GM18858 (cell line): ENCODE measurements at regions not wholly inside any gene's neighbourhood (a gene's known extent, or its start where the extent isn't known, plus 50 kb on each side); places are given as distances from the start of the nearest gene placed in this dataset.
"Not testable (repeated sequence)": the region's sequence is repeated elsewhere in the genome, so short reads cannot be mapped to it uniquely, and the experiment has no call there.

Experiments
- ATAC-seq: cut with Tn5 transposase; IDR thresholded peaks from one replicate; pipeline ENCODE4 v1.9.1; 2021; ENCODE audit not compliant: unreplicated experiment

DNA sequence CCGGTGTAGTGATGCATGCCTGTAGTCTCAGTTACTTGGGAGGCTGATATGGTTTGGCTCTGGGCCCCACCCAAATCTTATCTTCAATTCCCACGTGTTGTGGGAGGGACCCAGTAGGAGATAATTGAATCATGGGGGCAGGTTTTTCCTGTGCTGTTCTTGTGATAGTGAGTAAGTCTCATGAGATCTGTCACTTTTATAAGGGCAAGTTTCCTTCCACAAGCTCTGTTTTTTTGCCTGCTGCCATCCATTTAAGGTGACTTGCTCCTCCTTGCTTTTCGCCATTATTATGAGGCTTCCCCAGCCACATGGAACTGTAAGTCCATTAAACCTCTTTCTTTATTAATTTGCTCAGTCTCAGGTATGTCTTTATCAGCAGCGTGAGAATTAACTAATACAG is 566.7 kb upstream of the NECTIN3 start:
- no peak for ATAC-seq

DNA sequence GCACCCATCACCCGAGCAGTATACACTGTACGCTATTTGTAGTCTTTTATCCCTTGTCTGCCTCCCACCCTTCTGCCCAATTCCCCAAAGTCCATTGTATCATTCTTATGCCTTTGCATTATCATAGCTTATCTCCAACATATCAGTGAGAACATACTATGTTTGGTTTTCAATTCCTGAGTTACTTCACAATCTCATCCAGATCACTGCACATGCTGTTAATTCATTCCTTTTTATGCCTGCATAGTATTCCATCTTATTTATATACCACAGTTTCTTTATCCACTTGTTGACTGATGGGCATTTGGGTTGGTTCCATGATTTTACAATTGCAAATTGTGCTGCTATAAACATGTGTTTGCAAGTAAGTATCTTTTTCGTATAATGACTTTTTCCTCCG is 564.7 kb upstream of the NECTIN3 start:
- ATAC-seq = no peak

DNA sequence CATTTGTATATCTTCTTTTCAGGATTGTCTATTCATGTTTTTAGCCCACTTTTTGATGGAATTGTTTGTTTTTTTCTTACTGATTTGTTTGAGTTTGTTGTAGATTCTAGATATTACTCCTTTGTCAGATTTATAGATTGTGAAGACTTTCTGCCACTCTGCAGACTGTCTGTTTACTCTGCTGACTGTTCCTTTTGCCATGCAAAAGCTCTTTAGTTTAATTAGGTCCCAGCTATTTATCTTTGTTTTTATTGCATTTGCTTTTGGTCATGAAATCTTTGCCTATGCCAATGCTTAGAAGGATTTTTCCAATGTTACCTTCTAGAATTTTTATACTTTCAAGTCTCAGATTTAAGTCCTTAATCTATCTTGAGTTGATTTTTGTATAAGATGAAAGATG is 564.0 kb upstream of the NECTIN3 start:
- not testable (repeated sequence) for ATAC-seq

DNA sequence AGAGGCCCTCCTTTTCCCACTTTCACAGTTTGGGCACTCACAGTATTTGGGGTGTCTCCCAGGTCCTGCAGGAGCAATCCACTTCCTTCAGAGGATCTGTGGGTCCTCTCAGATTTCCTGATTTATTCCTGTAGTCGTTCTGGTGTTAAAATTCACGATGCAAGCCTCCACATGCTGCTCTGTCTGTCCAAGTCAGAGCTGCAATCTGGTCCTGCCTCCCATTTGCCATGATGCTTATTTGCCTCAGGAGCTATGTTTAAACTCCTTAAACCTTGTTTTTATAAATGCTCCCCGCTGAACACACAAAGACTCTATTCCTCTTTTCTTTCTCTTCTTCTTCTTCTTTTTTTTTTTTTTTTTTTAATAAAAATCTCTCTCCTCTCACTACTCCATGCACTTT is 558.7 kb upstream of the NECTIN3 start:
- no peak for ATAC-seq

DNA sequence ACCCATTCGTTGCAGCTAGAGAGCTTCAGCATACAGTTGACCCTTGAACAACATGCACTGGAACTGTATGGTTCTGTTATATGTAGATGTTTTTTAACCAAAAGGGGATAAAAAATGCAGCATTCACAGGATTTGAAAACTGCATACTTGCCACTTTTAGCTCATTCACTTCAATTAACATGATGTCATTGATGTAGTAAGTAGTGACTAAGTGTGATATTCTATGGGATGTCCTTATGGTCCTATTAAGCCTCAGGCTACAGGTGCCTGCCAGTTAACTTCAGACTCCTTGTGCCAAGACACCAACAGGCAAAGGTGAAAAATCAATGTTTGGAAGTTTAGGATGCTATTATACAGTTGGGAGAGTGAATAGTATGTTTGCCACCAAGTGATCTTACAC is 553.6 kb upstream of the NECTIN3 start:
- no peak for ATAC-seq

DNA sequence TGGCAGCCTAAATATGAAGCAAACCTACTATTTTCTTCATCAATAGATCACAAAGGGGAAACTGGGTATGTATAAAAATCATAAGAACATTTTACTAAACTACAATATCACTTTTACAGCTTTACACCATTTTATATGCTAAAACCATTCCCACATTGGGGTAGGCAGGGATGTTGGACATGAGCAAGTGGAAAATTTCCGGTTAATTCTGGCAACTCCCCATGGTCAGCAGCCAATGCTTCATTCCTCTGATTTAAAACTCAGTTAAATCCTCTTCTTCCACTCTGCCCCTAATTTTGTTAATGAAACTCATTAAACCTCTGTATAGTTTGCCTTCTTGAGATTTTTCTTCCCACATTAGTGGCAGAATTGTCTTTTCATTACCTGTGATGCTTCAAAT is 552.5 kb upstream of the NECTIN3 start:
- no peak for ATAC-seq

DNA sequence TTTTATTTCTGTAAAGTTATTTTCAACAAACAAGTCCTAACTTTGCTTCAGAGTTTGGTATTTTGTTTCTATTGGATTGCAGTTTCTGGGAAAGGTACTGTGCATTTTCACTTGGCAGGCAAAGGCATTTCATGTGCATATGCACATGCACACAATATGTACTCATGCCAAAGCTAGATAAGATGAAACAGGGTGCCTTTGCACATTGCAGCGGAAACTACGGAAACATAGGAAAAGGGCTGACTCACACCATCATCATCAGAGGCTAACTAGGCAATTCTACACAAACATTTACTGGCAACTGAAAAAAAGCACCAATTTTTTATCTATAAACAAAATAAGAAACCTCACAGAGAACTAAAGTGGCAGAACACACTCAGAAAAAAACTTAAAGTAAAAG is 550.6 kb upstream of the NECTIN3 start:
- no peak for ATAC-seq

DNA sequence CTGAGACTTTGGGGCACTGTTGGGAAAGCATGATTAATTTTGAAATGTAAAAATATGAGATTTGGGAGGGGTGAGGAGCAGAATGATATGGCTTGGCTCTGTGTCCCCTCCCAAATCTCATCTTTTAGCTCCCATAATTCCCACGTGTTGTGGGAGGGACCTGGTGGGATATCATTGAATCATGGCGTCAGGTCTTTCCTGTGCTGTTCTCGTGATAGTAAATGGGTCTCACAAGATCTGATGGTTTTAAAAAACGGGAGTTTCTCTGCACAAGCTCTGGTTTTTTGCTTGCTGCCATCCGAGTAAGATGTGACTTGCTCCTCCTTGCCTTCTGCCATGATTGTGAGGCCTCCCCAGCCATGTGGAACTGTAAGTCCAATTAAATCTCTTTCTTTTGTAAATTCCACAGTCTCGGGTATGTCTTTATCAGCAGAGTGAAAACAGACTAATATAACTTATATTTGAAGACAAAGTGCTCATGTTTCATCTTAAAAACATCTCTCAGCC is 546.0 kb upstream of the NECTIN3 start:
- ATAC-seq = not testable (repeated sequence)

DNA sequence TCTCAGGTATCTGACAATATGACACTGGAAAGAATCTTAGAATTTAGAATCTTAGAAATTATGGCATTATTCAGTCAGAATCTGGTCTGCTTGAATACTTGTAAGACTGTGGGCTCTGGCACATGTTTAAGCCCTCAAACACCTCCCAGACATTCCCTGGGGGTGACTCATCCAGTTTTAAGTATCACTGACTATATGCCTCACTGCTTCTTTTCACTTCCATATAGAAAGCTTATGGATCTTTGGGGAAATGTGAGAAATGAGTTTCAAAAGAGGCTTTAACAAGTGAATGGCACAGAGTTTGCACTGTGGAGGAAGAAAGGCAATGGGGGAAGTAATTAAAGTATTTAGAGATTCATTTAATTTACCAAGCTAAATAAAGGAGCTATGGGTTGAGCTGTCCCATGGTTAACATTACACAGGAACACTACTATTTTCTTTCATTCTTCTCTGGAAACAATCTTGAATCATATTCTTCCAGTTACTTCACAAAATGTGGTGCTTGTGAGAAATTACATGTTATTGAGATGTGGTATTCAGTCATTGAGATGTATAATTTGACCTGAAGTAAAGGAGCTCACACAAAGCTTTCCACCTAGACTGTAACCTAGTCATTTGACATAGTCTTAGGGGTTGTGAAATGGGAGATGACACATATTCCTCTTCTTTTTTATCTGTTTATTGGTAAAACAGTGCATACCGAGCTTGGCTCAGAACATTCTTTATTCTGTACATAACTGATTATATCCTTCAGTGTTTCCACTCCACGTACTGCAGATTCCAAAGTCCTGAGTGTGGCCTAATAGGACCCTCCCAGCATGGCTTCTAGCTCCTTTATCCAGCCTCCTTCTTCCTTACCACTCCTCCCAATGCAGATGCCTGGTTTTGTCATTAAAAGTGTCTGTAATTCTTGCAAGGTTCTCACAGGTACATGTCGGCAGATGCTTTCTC is 544.6 kb upstream of the NECTIN3 start:
- no peak for ATAC-seq

DNA sequence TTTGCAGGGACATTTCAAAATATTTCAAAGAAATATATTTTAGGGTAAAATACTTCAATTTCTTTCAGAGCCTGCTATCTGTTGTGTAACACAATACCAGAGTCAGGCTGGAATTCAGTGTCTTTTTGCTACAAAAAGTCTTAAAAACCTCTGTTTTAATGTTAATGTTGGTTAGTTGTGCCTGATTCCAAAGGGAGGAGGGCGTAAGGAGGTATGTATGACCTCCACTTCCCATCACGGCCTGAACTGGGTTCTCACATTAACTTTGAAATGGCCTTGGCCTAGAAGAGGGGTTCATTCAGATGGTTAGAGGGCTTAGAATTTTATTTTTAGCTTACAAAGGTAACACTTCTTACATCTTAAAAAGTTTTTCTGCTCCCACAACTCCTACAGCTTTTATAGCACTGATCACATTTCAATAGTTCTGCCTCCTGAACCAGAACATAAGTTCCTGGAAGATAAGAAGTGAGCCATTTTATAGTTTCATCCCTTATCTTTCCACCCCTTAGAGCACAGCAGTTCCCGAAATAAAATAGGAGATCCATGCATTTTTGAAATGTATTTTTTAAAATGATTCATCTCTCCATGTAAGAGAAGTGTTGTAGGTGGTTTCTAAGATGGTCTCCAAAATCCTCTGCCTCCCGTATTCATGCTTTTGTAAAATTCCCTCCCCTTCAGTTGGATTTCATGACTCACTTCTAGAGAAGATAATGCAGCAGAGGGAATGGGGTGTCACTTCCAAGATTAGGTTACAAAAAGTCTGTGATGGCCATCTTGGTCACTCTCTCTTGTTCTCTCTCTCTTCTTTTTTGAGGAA is 543.1 kb upstream of the NECTIN3 start:
- ATAC-seq = no peak

DNA sequence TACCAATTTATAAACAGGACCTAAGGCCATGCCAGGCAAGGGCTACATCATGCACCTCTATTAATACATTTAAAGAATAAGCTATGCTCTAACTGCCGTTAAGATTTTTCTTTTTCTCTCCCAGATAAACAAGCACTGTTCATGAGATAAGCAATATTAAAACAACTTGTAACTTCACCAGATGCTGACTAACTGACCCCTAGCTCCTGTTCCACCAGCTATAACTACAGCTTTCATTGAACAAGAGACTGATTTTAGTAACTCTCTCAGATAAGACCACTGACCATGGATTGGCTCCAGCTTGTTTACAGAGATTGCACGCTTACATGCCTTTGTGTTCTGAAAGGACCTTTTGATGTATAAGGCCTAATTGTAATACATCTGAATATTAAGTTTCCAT is 540.7 kb upstream of the NECTIN3 start:
- no peak for ATAC-seq

DNA sequence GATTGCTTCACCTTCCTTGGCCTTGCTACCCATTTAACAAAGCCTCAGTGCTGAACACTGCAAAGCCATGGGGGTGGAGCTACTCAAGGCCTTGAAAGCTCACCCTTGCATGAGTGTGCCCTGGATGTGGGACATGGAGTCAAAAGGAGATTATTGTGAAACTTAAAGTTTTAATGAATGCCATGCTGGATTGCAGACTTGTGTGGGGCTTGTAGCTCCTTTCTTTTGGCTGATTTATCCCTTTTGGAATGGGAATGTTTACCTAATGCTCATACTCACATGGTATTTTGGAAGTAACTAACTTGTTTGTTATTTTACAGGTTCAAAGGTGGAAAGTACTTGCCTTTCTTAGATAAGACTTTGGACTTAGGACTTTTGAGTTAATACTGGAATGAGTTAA is 538.5 kb upstream of the NECTIN3 start:
- ATAC-seq = no peak

DNA sequence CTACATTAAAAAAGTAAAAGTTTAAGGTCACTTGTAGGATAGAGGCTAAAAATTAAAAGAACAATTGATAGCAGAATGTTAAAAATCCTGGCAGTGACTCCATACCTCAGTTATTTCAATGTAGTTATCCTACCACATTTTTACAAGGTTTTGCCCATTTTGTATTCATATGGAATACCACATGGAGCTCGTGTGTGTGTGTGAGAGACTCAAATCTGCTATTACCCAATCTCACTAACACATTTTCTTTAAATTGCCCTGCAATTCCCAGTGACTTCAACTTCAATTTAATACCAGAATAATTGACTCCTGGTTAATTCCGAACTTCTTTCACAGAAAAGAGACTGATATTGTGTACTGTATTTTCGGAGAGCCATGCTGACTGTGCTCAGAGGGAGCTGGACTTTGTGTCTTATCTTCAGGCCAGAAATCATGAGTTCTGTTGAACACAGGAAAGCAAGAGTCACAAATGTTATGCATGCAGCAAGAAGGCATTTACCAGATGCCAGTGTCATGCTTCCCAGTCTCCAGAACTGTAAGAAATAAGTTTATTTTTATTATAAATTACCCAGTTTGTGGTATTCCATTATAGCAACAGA is 529.0 kb upstream of the NECTIN3 start:
- ATAC-seq = no peak

DNA sequence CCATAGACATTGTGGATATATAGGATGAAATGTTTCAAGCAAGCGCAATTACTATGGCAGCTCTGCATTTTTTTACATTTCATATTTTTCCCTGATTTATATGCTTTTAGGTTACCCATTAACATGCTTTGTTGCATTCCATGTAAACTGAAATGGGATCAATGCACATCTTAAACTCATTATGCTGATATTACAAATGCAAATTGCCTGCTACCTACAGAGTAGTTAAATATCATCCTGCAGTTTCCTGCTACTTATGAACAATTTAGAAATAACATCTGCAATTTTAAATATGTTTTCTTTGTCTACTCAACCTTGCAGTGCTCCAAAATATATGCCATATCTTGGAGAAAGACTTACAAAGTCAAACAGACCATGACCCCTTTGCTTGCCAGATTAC is 526.9 kb upstream of the NECTIN3 start:
- no peak for ATAC-seq

DNA sequence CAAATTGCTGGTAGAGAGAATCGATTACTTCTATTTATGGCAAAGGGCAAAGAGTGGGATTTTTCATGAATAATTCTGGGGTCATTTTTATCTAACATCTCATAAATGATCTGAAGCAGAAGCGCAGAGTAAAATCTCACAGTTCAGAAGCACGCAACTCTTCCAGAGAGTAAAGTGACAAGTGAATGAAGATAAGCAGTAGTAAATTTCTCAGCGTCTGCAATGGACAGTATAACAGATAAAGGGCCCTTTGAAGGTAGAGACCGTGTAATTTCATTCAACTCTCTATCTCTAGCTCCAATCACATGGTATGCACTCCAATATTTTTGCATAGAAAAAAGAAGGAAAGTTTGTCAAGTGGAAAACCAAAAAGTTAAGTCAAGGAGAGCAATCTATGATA is 521.1 kb upstream of the NECTIN3 start:
- no peak for ATAC-seq

DNA sequence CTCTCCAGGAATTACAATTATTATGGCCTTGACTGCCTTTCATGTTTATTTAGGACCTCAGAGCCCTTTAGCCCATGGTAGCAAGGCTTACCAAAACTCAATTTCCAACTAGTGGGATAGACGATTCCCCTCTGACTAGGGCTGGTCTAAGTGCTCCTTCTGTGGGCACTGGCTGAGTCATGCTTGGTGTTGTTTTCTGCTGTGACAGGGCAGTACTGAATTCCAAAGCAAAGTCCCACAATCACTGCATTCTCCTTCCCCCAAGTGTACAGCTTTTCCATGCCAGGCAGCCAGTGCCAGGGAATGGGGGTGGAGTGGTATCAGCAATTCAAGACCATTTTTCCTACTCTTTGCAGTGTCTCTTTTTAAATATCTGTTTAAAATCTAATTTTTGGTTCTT is 509.0 kb upstream of the NECTIN3 start:
- ATAC-seq = no peak

DNA sequence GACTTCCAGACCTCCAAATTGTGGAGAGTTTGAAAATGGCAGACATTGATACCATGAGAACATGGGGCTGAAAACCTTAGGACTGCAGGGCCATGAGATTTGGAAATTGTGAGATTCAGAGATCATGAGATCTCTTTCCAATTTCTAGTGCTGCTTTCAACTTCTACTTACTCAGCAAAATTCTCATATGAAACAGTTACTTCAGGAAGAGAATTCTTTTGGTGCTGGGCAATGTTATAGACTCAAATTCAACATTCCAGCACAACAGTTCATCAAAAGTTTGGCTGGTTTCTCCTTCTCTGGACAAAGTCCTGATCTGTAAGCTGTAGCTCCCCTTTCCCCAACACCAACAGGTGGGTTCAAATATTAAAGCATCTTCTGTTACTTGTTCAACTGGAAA is 506.9 kb upstream of the NECTIN3 start:
- ATAC-seq = no peak

DNA sequence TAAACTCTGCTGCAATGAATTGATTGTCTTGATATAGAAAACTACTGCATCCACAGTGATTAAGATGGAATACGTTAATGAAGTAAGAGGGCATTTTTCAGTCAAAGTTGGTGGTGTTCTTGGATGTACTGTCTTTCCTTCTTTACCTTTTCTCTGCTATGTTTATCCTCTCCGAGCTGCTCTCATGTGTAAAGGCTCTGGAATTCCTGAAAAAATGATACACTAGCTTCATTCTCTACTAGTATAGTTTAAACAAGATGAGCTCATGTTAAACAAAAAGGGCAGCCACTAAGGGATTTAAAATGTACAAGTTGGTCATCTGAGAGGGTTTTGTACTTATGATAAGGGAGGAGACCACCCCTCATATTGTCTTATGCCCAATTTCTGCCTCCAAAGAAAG is 504.6 kb upstream of the NECTIN3 start:
- no peak for ATAC-seq

DNA sequence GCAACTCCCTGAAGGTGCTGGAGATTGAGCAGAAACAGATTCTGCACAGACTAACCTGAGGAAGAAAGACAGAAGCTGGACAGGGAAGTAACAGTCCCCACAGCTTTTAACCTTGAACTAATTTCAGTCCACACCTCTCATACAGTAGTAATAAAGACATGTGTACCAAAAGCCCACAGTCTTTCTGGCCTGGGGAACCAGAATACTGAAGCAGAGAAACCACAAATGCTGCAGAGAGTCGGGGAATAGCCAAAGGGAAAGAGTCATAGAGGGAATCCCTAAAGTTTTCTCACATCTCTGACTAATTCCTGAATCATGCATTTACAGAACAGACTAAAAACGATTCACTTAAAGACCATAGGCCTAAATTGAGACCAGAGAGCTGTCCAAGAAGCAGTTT is 503.4 kb upstream of the NECTIN3 start:
- peak; percentile 75 for ATAC-seq

DNA sequence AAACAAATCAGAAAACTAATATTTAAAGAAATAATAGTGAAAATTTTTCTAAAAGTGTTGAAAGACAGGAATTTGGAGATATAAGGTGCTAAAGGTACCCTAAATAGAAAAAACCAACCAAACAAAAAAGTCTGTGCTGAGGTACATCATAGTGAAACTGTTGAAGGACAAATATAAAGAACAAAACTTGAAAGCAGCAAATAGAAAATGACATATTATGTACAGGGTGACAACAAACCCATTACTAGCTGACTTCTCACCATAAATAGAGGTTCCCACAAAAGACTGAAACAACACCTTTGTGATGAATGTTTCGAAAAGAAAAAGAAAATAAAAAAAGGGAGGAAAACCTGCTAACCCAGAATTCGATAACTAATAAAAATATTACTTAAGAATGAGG is 502.5 kb upstream of the NECTIN3 start:
- peak; percentile 64 for ATAC-seq

DNA sequence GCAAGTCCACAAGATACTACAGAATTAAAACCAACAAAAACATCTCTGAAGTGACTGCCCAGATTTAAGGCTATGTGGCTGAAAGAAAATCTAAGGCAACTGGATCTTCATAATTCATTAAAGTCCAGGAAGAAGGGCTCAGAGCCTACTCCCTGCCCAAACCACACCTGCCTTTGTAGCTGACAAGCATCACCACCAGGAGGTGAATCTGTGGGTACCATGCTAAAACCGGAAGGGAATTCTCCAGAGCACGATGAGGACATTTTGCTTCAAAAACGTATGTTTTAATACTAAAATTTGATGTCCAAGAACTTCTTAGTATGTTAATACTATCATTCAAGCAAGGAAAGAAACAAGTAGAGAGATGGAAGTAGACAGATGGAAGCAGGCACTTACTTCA is 495.9 kb upstream of the NECTIN3 start:
- ATAC-seq = no peak

DNA sequence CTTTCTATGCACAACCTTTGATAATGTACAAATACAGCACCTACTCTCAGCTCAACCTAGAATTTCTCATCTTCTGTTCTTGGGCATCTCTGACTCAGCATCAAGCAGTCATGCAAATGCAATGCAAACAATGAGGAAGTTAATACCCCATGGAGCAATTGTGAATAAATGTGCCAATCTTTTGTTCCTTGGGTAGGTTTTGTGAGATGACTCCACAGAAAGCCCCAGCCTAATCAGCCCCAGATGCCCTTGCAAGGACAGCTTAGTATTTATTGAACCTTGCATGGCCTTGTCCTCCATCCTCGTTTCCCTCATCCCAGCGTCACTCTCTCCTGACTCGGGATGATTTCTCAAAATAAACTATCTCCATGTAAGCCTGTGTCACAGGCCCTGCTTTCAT is 494.7 kb upstream of the NECTIN3 start:
- no peak for ATAC-seq
